Gastrocnemius medialis (tissue), 4 donors: ENCODE measurements at regions not wholly inside any gene's neighbourhood (a gene's known extent, or its start where the extent isn't known, plus 50 kb on each side); places are given as distances from the start of the nearest gene placed in this dataset.

Source experiments
- POLR2A ChIP-seq, 2 donors: fragments of 450-650 bp; IDR thresholded peaks; one replicate each; pipeline ENCODE4 v1.6.1; 2017; ENCODE audit warnings: antibody characterized with exemption in 2 of 2, mild to moderate bottlenecking in 2 of 2, moderate library complexity in 2 of 2
- TF ChIP-seq, protein P1 (sequence below), 5 experiments: fragments of 450-650 bp in 3 of 5; fragments of 200-600 bp in 2 of 5; sonication (generic) in 2 of 5; IDR thresholded peaks in 4 of 5; conservative IDR thresholded peaks in 1 of 5; 1 replicate in 4 of 5; 2 replicates in 1 of 5; pipeline ENCODE4 v1.5.1; 2016 to 2019; ENCODE audit warnings: antibody characterized with exemption in 5 of 5, mild to moderate bottlenecking in 3 of 5, moderate library complexity in 3 of 5

DNA sequence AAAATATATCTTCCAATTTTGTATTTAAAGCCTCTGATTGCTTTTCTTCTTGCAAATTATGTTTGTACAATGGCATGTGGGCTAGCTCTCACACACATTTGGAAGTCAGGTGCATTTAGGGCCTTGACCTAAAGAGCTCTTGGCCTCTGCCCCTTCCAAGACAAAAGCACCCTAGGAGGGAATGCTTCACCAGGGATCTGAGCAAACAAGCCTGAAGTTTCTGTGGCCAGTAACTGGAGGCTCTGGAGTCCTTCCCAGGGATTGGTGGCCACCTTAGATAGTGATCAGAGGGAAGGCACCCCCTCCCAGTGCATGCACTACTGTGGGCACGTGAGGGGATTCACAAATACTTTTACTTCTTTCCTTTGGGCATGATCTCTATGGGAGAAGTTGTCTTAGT, 60.3 kb upstream of the DIPK2B start:
- TF ChIP-seq POLR2A (IDR thresholded peaks at IDR 0.05) = no peak
- TF ChIP-seq, protein P1, sequence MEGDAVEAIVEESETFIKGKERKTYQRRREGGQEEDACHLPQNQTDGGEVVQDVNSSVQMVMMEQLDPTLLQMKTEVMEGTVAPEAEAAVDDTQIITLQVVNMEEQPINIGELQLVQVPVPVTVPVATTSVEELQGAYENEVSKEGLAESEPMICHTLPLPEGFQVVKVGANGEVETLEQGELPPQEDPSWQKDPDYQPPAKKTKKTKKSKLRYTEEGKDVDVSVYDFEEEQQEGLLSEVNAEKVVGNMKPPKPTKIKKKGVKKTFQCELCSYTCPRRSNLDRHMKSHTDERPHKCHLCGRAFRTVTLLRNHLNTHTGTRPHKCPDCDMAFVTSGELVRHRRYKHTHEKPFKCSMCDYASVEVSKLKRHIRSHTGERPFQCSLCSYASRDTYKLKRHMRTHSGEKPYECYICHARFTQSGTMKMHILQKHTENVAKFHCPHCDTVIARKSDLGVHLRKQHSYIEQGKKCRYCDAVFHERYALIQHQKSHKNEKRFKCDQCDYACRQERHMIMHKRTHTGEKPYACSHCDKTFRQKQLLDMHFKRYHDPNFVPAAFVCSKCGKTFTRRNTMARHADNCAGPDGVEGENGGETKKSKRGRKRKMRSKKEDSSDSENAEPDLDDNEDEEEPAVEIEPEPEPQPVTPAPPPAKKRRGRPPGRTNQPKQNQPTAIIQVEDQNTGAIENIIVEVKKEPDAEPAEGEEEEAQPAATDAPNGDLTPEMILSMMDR (IDR thresholded peaks at IDR 0.05 in 4 of 5, conservative IDR thresholded peaks at IDR 0.05 in 1 of 5) = no peak
